Stomach smooth muscle (tissue), 2 donors: ENCODE measurements at regions not wholly inside any gene's neighbourhood (a gene's known extent, or its start where the extent isn't known, plus 50 kb on each side); places are given as distances from the start of the nearest gene placed in this dataset.
"Not testable (repeated sequence)": the region's sequence is repeated elsewhere in the genome, so short reads cannot be mapped to it uniquely, and the experiment has no call there.

Experiments
- H3K27ac ChIP-seq: one replicate; pipeline ENCODE4 v1.7.0; 2013; ENCODE audit warnings: mild to moderate bottlenecking, low read length, inconsistent platforms
- H3K27me3 ChIP-seq, 2 donors: one replicate each; pipeline ENCODE4 v1.7.0; 2013; ENCODE audit warnings: low read length in 2 of 2; ENCODE audit not compliant: insufficient read depth in 2 of 2, control insufficient read depth in 1 of 2
- H3K36me3 ChIP-seq, 2 donors: one replicate each; pipeline ENCODE4 v1.7.0; 2013; ENCODE audit warnings: low read length in 2 of 2; ENCODE audit not compliant: control insufficient read depth in 2 of 2, insufficient read depth in 2 of 2
- H3K4me1 ChIP-seq: one replicate; pipeline ENCODE4 v1.7.0; 2013; ENCODE audit warnings: low read length; ENCODE audit not compliant: control insufficient read depth, insufficient read depth
- H3K4me3 ChIP-seq, 2 donors: one replicate each; pipeline ENCODE4 v1.7.0; 2013; ENCODE audit warnings: low read length in 2 of 2
- H3K9ac ChIP-seq, 2 donors: one replicate each; pipeline ENCODE4 v1.7.0; 2013; ENCODE audit warnings: low read length in 2 of 2, mild to moderate bottlenecking in 1 of 2
- H3K9me3 ChIP-seq, 2 donors: one replicate each; pipeline ENCODE4 v1.7.0; 2013; ENCODE audit warnings: low read length in 2 of 2; ENCODE audit not compliant: control insufficient read depth in 2 of 2
- donor health status: healthy.
- donor health status: Pancreatic carcinoma.

DNA sequence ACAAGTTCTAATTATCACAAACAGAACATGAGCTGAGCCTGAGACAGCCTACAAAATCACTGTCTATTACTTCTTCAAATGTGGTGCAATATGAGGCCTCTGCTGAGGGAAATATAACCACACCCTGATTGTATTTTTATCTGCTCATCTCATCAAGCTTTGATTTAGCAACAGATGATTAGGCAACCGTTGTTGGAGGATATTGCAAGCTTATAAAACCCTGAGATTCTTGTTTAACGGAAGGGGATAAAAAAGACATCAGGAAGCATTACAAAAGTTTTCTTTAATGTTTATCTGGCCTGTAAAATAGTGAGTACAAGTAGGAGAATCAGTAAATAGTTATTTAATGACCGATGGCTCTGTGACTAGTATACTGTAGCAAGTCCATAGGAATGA, 108.5 kb downstream of the ZNF330 start:
- H3K36me3 ChIP-seq = no peaks in the 10 kb centered on the region
- no peak overlapping the region for H3K9ac ChIP-seq
- H3K4me1 ChIP-seq = peaks cover 4% of the 10 kb centered on the region
- H3K27me3 ChIP-seq = no peaks in the 10 kb centered on the region
- no peaks in the 10 kb centered on the region for H3K9me3 ChIP-seq
- H3K27ac ChIP-seq = no peak overlapping the region
- H3K4me3 ChIP-seq = no peak overlapping the region

DNA sequence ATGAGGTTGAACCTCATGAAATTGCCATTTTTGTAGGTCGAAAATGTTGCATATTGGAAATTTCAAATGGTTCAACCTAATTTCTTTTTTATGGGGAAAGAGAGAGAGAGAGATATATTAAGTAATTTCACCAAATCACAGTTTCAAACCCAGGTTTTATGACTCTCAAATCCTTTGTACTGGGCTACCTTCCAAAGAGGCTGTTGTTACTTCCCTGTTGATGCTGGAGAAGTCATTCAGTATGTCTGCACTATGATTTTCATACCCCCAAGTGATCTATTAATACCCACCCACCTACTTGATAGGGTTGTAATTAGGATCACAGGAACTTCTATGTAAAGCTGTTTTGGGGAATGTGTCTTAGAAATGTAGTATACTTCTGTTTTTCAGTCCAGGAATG, 109.9 kb downstream of the ZNF330 start:
- Histone ChIP-seq H3K9me3 (no peaks in the 10 kb centered on the region), H3K27ac (no peak overlapping the region), H3K36me3 (no peaks in the 10 kb centered on the region), H3K9ac (no peak overlapping the region), H3K27me3 (no peaks in the 10 kb centered on the region), H3K4me3 (no peak overlapping the region), H3K4me1 (peaks cover 4% of the 10 kb centered on the region)

DNA sequence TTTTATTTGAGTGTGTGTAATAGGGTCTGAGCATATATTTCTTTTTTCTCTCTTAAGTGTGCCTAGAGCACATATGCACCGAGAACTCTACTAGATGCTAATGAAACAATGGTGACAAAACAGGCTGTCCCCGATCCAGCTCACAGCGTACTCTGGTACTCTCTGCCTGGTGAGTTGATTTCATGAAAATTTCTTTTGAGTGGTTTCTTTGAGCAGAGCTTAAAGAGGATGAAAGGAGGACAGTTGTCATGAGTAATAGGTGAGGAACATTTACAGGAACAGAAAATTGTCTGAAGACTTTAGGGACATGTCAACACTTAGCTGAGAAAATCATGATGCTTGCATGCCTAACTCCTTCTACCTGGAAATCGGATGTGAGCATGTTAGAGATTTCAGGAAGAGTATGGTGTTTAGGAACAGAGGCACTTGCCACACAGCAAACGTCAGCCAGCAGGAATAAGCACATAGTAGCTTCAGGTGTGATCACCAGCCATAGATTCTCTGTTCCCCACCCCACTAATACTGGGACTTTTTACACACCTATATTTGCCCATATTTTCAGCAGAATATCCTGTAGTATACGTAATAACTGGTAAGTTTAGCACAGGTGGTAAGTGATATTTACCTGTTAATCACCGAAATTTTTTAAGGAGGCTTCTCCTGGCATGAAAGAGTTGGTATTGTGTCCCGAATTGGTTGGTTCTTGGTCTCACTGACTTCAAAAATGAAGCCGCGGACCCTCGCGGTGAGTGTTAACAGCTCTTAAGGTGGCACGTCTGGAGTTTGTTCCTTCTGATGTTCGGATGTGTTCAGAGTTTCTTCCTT, 111.1 kb downstream of the ZNF330 start:
- Histone ChIP-seq H3K4me3 (no peak overlapping the region), H3K9ac (no peak overlapping the region), H3K4me1 (peaks cover 4% of the 10 kb centered on the region), H3K27ac (no peak overlapping the region), H3K36me3 (no peaks in the 10 kb centered on the region), H3K9me3 (no peaks in the 10 kb centered on the region), H3K27me3 (no peaks in the 10 kb centered on the region)

DNA sequence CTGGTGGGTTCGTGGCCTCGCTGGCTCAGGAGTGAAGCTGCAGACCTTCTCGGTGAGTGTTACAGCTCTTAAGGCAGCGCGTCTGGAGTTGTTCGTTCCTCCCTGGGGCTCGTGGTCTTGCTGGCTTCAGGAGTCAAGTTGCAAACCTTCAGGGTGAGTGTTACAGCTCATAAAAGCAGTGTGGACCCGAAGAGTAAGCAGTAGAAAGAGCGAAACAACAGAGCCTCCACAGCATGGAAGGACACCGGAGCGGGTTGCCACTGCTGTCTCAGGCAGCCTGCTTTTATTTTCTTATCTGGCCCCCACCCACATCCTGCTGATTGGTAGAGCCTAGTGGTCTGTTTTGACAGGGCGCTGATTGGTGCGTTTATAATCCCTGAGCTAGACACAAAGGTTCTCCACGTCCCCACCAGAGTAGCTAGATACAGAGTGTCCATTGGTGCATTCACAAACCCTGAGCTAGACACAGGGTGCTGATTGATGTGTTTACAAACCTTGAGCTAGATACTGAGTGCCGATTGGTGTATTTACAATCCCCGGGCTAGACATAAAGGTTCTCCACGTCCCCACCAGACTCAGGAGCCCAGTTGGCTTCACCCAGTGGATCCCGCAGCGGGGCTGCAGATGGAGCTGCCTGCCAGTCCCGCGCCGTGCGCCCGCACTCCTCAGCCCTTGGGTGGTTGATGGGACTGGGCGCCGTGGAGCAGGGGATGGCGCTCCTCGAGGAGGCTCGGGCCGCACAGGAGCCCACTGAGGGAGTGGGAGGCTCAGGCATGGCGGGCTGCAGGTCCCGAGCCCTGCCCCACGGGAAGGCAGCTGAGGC, 111.9 kb downstream of the ZNF330 start:
- not testable (repeated sequence) for H3K4me1 ChIP-seq, H3K27me3 ChIP-seq, H3K36me3 ChIP-seq, H3K9me3 ChIP-seq, H3K27ac ChIP-seq, H3K9ac ChIP-seq
- peak overlapping the region in 1 of 2 donors; percentile 40 for H3K4me3 ChIP-seq

DNA sequence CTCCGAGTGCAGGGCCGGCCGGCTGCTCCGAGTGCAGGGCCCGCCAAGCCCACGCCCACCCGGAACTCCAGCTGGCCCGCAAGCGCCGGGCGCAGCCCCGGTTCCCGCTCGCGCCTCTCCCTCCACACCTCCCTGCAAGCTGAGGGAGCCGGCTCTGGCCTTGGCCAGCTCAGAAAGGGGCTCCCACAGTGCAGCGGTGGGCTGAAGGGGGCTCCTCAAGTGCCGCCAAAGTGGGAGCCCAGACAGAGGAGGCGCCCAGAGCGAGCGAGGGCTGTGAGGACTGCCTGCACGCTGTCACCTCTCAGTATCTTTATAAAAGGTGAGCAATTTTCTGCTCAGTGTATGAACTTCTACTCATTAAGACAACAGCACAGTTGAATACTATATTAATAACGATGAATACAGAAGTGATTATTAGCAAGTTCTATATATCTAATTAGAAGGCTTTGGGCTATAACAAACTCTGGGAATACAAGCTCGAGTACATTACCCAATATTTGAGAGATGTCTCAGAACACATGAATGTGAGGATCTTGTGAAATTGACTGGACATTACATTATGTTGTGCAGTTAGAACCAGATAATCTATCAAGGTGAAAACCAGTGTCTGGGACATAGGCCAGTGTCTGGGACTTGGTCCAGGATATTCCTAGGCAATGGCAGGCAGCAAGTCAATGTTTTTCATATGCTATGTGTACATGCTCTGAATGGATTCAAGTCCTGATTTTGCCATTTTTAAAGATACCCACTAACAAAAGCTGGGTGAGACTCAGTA, 112.9 kb downstream of the ZNF330 start:
- peak overlapping the region; percentile 8 to 59 for H3K4me3 ChIP-seq
- peak overlapping the region; percentile 6 to 16 for H3K9ac ChIP-seq
- not testable (repeated sequence) for H3K36me3 ChIP-seq, H3K27me3 ChIP-seq, H3K4me1 ChIP-seq, H3K9me3 ChIP-seq
- peak overlapping the region; percentile 13 for H3K27ac ChIP-seq

DNA sequence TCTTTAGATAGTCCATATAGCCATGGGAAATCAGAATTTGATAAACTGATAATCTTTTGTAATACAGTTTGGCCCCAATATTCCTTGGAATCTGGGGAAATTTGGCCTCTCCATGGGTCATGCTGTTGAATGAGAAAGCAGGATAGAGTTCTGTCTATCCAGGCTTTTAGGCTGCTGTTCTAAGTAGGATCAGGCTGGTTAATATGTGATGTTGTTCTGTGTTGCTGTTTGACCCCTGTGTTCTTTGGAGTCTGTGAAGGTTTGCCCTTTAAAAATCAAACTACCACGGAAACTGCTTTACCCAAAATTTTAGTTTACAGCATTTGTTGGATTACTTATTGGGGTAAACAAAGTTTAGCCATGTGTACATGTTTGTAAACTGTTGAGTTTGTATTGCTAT, 114.5 kb downstream of the ZNF330 start:
- H3K27ac ChIP-seq = no peak overlapping the region
- H3K4me1 ChIP-seq = peaks cover 4% of the 10 kb centered on the region
- H3K4me3 ChIP-seq = no peak overlapping the region

DNA sequence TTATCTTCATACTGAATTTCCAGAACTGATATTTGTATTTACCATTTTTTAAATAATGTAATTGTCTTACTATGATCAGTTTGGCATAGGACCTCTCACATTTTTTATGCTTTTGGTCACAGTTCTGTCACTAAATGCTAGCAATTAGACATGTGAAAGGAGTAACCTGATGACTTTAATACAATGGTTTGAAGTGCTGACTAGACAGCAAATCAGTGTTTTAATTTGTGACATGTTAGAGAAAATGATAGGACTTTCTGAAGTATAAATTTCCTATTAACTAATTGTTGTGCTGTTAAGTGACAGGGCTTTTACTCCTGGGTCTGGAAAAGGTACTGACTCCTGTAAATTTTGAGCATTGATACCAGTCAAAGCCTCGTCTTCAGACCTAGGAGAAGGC, 117.5 kb downstream of the ZNF330 start:
- H3K27ac ChIP-seq = no peak overlapping the region
- H3K9me3 ChIP-seq = no peaks in the 10 kb centered on the region
- peaks cover 4% of the 10 kb centered on the region for H3K4me1 ChIP-seq
- no peaks in the 10 kb centered on the region for H3K36me3 ChIP-seq
- H3K9ac ChIP-seq = no peak overlapping the region
- H3K4me3 ChIP-seq = no peak overlapping the region
- H3K27me3 ChIP-seq = no peaks in the 10 kb centered on the region

More for the DNA sequence above, 114.5 kb downstream of the ZNF330 start:
- H3K9me3 ChIP-seq = no peaks in the 10 kb centered on the region
- H3K36me3 ChIP-seq = no peaks in the 10 kb centered on the region
- no peaks in the 10 kb centered on the region for H3K27me3 ChIP-seq
- H3K9ac ChIP-seq = no peak overlapping the region

DNA sequence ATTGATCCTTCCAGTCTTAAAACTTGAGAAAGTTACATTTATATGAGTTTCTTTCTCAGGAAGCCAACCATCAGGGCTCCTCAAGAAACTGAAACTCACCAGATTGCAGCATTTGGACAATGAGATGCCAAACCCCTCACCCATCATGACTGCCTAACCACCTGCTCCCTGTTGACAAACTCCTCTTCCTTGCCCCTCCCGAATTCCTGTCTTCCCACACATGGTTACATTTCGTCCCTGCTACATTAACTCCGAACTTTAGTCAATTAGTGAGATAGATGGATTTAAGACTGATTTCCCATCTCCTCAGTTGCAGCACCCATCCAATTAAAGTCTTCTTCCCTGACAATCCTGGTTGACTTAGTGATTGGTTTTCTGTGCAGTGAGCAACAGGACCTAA, 118.7 kb downstream of the ZNF330 start:
- H3K4me1 ChIP-seq = no peaks in the 10 kb centered on the region
- no peak overlapping the region for H3K9ac ChIP-seq
- no peaks in the 10 kb centered on the region for H3K36me3 ChIP-seq
- no peaks in the 10 kb centered on the region for H3K27me3 ChIP-seq
- H3K4me3 ChIP-seq = no peak overlapping the region
- no peak overlapping the region for H3K27ac ChIP-seq
- no peaks in the 10 kb centered on the region for H3K9me3 ChIP-seq

DNA sequence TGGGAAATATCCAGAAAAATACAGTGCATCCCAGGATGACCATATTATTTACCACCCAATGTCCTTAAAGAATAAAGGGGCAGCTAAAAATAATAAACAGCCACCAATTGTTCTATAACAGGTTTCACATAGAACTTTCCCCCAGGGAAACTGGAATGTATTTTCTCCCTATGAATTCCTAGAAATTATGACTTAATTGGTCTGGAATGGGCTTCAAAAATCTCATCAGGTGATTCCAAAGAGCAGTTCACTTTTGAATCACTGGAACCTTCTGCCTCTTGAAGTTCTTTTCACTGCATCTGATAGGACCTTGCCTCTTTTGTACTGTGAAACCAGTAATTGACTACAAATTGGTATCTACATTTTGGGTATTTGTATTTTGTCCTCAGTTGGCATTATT, 119.3 kb downstream of the ZNF330 start:
- no peaks in the 10 kb centered on the region for H3K9me3 ChIP-seq
- no peaks in the 10 kb centered on the region for H3K27me3 ChIP-seq
- H3K27ac ChIP-seq = no peak overlapping the region
- no peaks in the 10 kb centered on the region for H3K4me1 ChIP-seq
- H3K9ac ChIP-seq = no peak overlapping the region
- no peak overlapping the region for H3K4me3 ChIP-seq
- H3K36me3 ChIP-seq = no peaks in the 10 kb centered on the region

DNA sequence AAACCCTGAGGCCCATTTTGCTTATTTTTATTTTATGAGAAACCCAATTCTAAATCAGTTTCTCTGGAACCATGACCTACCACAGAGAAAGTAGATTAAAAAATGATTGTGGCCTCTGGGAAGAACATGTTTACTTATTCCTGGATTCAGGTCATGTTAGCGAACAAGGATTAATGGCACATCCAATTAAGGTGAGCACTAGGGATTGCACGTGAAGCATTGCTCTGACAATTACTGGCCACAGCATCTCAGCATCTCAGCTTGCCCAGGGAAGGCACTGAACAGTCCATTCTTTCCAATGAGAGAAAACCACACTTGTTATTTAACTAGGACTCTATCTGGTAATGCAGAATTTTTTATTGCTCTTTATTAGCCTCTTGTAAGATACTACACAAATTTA, 119.8 kb downstream of the ZNF330 start:
- no peaks in the 10 kb centered on the region for H3K4me1 ChIP-seq

More for the DNA sequence above, 119.8 kb downstream of the ZNF330 start:
- Histone ChIP-seq H3K9ac (no peak overlapping the region), H3K27me3 (no peaks in the 10 kb centered on the region), H3K4me3 (no peak overlapping the region), H3K9me3 (no peaks in the 10 kb centered on the region), H3K27ac (no peak overlapping the region), H3K36me3 (no peaks in the 10 kb centered on the region)
